GM06990 (cell line): ENCODE measurements at regions not wholly inside any gene's neighbourhood (a gene's known extent, or its start where the extent isn't known, plus 50 kb on each side); places are given as distances from the start of the nearest gene placed in this dataset.

Source experiments
- DNase-seq: peaks from one replicate; pipeline ENCODE4 v3.0.0-alpha.2; 2011; ENCODE audit not compliant: insufficient read length; ENCODE audit errors: extremely low read depth
- H3K27me3 ChIP-seq: replicated peaks from 2 replicates; pipeline ENCODE4 v1.6.0; 2011; ENCODE audit warnings: low read length; ENCODE audit not compliant: control insufficient read depth, insufficient read depth
- H3K36me3 ChIP-seq: 2 replicates; pipeline ENCODE4 v1.5.1; 2011; ENCODE audit warnings: low read length; ENCODE audit not compliant: control insufficient read depth, insufficient read depth
- H3K4me3 ChIP-seq: replicated peaks from 2 replicates; pipeline ENCODE4 v1.5.1; 2011; ENCODE audit warnings: low read depth, mild to moderate bottlenecking, control low read depth, low read length
- TF ChIP-seq, protein P1 (sequence below): IDR thresholded peaks from 2 replicates; pipeline ENCODE4 v1.5.1; 2011; ENCODE audit warnings: low read length, control low read depth, mild to moderate bottlenecking, inconsistent platforms; ENCODE audit not compliant: insufficient read depth, poor library complexity, severe bottlenecking

DNA sequence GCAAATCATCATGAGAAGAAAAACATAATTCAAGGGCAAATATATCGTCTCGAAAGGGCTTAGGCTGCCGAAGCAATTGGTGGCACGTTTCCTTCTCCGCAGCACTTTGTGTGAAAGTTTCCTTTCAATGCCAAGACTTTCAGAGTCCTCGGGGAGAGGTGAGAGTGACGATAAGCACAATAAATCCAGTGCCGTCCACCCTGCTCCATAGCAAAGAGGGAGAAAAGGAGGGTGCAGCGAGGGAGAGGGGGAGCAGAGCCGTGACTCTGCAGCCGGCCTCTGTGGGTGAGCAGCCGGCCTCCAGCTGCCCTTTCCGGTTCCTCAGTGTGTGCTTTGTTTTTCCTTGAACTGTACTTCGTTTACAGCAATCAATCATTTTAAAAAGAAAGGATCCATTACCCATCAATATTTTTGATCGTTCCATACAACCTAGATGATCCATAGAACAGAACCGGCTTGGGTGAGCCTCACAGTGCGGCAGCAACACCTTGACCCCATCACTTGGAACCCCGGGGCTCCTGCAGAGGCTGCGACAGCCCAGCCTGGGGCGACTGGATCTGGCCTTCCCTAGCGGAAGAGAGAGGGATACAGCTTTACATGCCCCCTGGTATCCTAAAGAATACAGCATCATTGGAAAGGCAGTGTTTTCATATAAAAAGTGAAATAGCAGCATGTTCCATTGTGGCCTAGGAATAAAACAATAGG, 247.0 kb upstream of the IRX4 start:
- TF ChIP-seq, protein P1, sequence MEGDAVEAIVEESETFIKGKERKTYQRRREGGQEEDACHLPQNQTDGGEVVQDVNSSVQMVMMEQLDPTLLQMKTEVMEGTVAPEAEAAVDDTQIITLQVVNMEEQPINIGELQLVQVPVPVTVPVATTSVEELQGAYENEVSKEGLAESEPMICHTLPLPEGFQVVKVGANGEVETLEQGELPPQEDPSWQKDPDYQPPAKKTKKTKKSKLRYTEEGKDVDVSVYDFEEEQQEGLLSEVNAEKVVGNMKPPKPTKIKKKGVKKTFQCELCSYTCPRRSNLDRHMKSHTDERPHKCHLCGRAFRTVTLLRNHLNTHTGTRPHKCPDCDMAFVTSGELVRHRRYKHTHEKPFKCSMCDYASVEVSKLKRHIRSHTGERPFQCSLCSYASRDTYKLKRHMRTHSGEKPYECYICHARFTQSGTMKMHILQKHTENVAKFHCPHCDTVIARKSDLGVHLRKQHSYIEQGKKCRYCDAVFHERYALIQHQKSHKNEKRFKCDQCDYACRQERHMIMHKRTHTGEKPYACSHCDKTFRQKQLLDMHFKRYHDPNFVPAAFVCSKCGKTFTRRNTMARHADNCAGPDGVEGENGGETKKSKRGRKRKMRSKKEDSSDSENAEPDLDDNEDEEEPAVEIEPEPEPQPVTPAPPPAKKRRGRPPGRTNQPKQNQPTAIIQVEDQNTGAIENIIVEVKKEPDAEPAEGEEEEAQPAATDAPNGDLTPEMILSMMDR = no peak
- no peak for DNase-seq
- Histone ChIP-seq H3K36me3 (no peaks in the 10 kb centered on the region), H3K4me3 (no peak overlapping the region), H3K27me3 (no peaks in the 10 kb centered on the region)

DNA sequence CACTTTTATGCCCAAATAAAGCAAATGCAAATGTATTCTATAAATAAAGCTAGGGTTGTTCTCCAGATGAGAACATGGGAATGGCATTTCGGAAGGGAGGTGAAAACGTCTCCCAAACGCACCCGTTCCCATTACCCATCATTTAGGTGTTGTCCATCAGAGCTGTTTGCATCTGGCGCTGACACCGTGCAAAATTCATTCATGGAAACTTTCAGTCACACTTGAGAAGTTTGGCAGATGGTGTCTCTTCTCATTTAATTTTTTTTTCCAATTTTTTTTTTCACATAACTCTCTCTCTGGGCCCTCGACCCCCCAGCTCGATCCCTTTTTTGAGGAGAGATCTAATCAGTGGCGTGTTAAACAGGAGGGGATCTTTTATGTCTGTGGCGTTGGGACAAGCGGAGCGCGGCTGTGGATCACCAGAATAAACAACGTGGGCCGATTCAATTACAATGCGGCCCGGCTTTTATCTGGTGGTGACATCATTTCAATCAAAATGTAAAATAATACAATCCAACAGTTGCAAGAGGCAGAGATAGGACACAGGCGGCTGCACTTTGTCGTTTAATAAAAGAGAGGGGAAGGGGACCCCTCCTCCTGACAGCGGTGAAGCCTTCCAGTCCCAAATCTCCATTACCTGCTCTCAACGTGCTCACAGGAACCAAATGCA, 246.1 kb upstream of the IRX4 start:
- H3K4me3 ChIP-seq = no peak overlapping the region
- H3K27me3 ChIP-seq = no peaks in the 10 kb centered on the region
- no peak for DNase-seq
- H3K36me3 ChIP-seq = no peaks in the 10 kb centered on the region
- TF ChIP-seq, protein P1 = no peak

DNA sequence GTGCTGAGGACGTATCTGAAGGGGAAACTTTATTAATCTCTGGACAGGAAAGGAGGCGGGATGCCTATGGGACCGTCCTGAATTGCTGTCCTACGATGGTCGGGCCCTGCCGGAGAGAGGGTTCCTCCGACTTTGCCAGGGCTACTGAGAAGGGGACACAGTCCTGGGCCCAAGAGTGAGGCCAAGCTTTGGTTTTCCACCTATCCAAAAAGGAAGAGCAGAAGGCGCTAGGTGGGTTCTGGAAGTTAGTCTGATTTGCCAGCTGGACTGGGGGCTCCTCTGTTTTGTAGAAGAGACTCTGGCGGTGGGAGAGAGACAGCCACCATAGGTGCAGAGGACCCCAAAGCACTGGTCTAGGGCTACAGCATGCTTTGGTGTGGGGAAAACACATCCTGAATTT, 243.8 kb upstream of the IRX4 start:
- TF ChIP-seq, protein P1 = no peak
- no peaks in the 10 kb centered on the region for H3K27me3 ChIP-seq
- no peaks in the 10 kb centered on the region for H3K36me3 ChIP-seq
- DNase-seq = no peak
- no peak overlapping the region for H3K4me3 ChIP-seq

DNA sequence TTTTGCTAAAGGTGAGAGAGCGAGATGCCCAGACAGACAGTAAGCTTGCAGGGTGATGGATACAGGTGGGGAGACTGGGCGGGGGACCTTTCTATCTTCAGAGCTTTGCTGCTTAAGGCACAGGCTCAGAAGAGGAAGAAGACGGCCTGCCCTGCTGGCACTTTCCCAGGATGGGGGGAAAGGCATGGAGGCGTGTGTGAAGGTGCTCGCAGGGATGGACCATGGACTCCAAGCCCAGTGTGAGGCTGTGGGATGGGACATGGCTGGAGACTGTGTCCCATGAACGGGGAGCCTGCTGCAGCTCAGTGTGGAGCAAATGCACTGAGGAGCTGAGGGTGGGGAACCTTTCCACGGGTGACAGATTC, 243.2 kb upstream of the IRX4 start:
- Histone ChIP-seq H3K27me3 (no peaks in the 10 kb centered on the region), H3K4me3 (no peak overlapping the region), H3K36me3 (no peaks in the 10 kb centered on the region)
- DNase-seq = no peak
- TF ChIP-seq, protein P1 = no peak

- no peaks in the 10 kb centered on the region for H3K27me3 ChIP-seq
- no peak overlapping the region for H3K4me3 ChIP-seq
- no peak for DNase-seq
- TF ChIP-seq, protein P1 = no peak
- H3K36me3 ChIP-seq = no peaks in the 10 kb centered on the region
Measured at GRCh38 chr5:2125171-2125900, 242.6 kb upstream of the IRX4 start.
